ENCODE measurements at regions not wholly inside any gene's neighbourhood (a gene's known extent, or its start where the extent isn't known, plus 50 kb on each side); places are given as distances from the start of the nearest gene placed in this dataset.

GRCh38 chr2:65715323-65715722 is 282.9 kb upstream of the SPRED2 start:
- ChIA-PET POLR2A (ENCODE audit: low non-redundant PET) (no interaction called here), CTCF (no interaction called here)
- no TSS peak for BruUV-seq (replicated peaks)
- no peaks in the 10 kb centered on the region for H3K9me3 ChIP-seq (ENCODE audit: low read depth, low read length, poor library complexity, severe bottlenecking)
- no peaks in the 10 kb centered on the region for H3K27me3 ChIP-seq (replicated peaks; ENCODE audit: insufficient read depth, low read depth, low read length, poor library complexity)
- peaks cover 44% of the 10 kb centered on the region for H3K4me1 ChIP-seq (ENCODE audit: insufficient read depth, low read length, poor library complexity, severe bottlenecking)
- DNase-seq (ENCODE audit: low spot score), result no peak
- H3K4me3 ChIP-seq (ENCODE audit: low read depth, low read length, poor library complexity, severe bottlenecking), result no peak overlapping the region
- TF ChIP-seq EZH2 (IDR thresholded peaks at IDR 0.05; ENCODE audit: borderline replicate concordance, low read depth, low read length, poor library complexity, severe bottlenecking), result no peak
- no peak for TF ChIP-seq CTCF (conservative IDR thresholded peaks at IDR 0.05; ENCODE audit: low read depth, low read length)
- no peaks in the 10 kb centered on the region for H3K36me3 ChIP-seq (ENCODE audit: insufficient read depth, low read length, poor library complexity, severe bottlenecking)
- intact Hi-C loops (cut with micrococcal nuclease; ENCODE audit: unreplicated experiment), result loop anchor here (5.0 kb wide), 1 partner anchor 73 kb away; no protein-coding TSS in a partner anchor
- no peak overlapping the region for H3K27ac ChIP-seq (ENCODE audit: low read depth, low read length, poor library complexity, severe bottlenecking)

- no peaks in the 10 kb centered on the region for H3K36me3 ChIP-seq (ENCODE audit: insufficient read depth, low read length, poor library complexity, severe bottlenecking)
- H3K27me3 ChIP-seq (replicated peaks; ENCODE audit: insufficient read depth, low read depth, low read length, poor library complexity), result no peaks in the 10 kb centered on the region
- peaks cover 40% of the 10 kb centered on the region for H3K4me1 ChIP-seq (ENCODE audit: insufficient read depth, low read length, poor library complexity, severe bottlenecking)
- intact Hi-C loops (cut with micrococcal nuclease; ENCODE audit: unreplicated experiment), result loop anchor here (5.0 kb wide), 1 partner anchor 73 kb away; no protein-coding TSS in a partner anchor
- no peak for TF ChIP-seq EZH2 (IDR thresholded peaks at IDR 0.05; ENCODE audit: borderline replicate concordance, low read depth, low read length, poor library complexity, severe bottlenecking)
- no peak for TF ChIP-seq CTCF (conservative IDR thresholded peaks at IDR 0.05; ENCODE audit: low read depth, low read length)
- no TSS peak for BruUV-seq (replicated peaks)
- POLR2A ChIA-PET (ENCODE audit: low non-redundant PET), result no interaction called here
- no peaks in the 10 kb centered on the region for H3K9me3 ChIP-seq (ENCODE audit: low read depth, low read length, poor library complexity, severe bottlenecking)
- H3K27ac ChIP-seq (ENCODE audit: low read depth, low read length, poor library complexity, severe bottlenecking), result no peak overlapping the region
- H3K4me3 ChIP-seq (ENCODE audit: low read depth, low read length, poor library complexity, severe bottlenecking), result no peak overlapping the region
- CTCF ChIA-PET, result no interaction called here
- DNase-seq (ENCODE audit: low spot score), result peak; percentile 37
Observed at GRCh38 chr2:65714866-65715265, 282.5 kb upstream of the SPRED2 start.

- TF ChIP-seq CTCF (conservative IDR thresholded peaks at IDR 0.05; ENCODE audit: low read depth, low read length), result no peak
- no peak for TF ChIP-seq EZH2 (IDR thresholded peaks at IDR 0.05; ENCODE audit: borderline replicate concordance, low read depth, low read length, poor library complexity, severe bottlenecking)
- H3K27ac ChIP-seq (ENCODE audit: low read depth, low read length, poor library complexity, severe bottlenecking), result no peak overlapping the region
- H3K4me1 ChIP-seq (ENCODE audit: insufficient read depth, low read length, poor library complexity, severe bottlenecking), result peaks cover 20% of the 10 kb centered on the region
- no peaks in the 10 kb centered on the region for H3K36me3 ChIP-seq (ENCODE audit: insufficient read depth, low read length, poor library complexity, severe bottlenecking)
- POLR2A ChIA-PET (ENCODE audit: low non-redundant PET), result no interaction called here
- BruUV-seq (replicated peaks), result no TSS peak
- DNase-seq (ENCODE audit: low spot score), result no peak
- intact Hi-C loops (cut with micrococcal nuclease; ENCODE audit: unreplicated experiment), result no loop called here
- CTCF ChIA-PET, result interaction anchor here (0.8 kb wide), 1 partner anchor 8 kb away, joined by 6 read pairs; no protein-coding TSS in a partner anchor
- no peak overlapping the region for H3K4me3 ChIP-seq (ENCODE audit: low read depth, low read length, poor library complexity, severe bottlenecking)
- no peaks in the 10 kb centered on the region for H3K27me3 ChIP-seq (replicated peaks; ENCODE audit: insufficient read depth, low read depth, low read length, poor library complexity)
- H3K9me3 ChIP-seq (ENCODE audit: low read depth, low read length, poor library complexity, severe bottlenecking), result no peaks in the 10 kb centered on the region
Observed at GRCh38 chr2:65711863-65712262, 279.5 kb upstream of the SPRED2 start.
